IPS-15b (cell line): ENCODE measurements at regions not wholly inside any gene's neighbourhood (a gene's known extent, or its start where the extent isn't known, plus 50 kb on each side); places are given as distances from the start of the nearest gene placed in this dataset.

Source experiments
- H3K27me3 ChIP-seq: one replicate; pipeline ENCODE4 v1.6.1; 2013; ENCODE audit warnings: low read length; ENCODE audit not compliant: control insufficient read depth, insufficient read depth
- H3K36me3 ChIP-seq: one replicate; pipeline ENCODE4 v1.6.1; 2013; ENCODE audit warnings: low read length; ENCODE audit not compliant: control insufficient read depth, insufficient read depth
- H3K4me1 ChIP-seq: one replicate; pipeline ENCODE4 v1.6.1; 2013; ENCODE audit warnings: mild to moderate bottlenecking, low read length; ENCODE audit not compliant: control insufficient read depth, insufficient read depth
- H3K4me3 ChIP-seq: one replicate; pipeline ENCODE4 v1.5.1; 2013; ENCODE audit warnings: low read depth, low read length
- H3K9ac ChIP-seq: one replicate; pipeline ENCODE4 v1.6.1; 2013; ENCODE audit warnings: low read depth, mild to moderate bottlenecking, low read length
- H3K9me3 ChIP-seq: one replicate; pipeline ENCODE4 v1.6.1; 2013; ENCODE audit warnings: mild to moderate bottlenecking, low read length; ENCODE audit not compliant: control insufficient read depth, insufficient read depth

DNA sequence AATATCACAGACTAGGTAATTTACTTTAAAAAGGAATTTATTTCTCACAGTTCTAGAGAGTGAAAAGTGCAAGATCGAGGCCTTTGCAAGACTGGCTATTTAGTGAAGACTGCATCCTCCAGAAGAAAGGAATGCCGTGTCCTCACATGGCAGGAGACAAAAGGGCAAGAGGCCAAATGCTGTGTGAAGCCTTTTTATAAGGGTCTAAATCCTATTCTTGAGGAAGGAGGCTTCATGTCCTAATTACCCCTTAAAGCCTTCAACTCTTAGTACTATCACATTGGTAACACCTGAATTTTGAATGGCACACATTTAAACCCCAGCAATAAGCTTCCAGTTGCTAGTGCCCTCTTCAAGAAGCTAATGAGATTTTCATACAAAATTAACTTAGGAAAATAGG, 1882.3 kb upstream of the PIK3C3 start:
- Histone ChIP-seq H3K4me1 (no peaks in the 10 kb centered on the region), H3K9me3 (no peaks in the 10 kb centered on the region)

DNA sequence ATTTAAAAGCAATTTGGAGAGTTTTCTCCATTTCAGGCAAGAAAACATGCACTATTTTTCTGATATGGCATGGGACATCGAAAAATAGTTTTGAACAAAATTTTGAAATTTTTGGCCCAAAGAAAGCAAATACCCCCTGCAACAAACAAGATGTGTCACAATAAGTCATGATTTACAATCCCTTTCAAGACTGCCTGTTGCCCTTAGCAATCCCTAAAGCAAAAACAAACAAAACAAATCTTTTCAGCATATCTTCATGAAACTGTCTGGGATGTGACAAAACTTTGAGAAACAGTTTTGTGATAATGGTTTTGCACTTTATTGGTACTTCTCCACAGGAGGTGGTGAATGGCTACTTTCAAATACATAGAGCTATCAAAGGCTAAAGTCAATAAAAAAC, 1888.7 kb upstream of the PIK3C3 start:
- H3K4me1 ChIP-seq, result no peaks in the 10 kb centered on the region
- no peaks in the 10 kb centered on the region for H3K9me3 ChIP-seq
- no peak overlapping the region for H3K4me3 ChIP-seq
- no peaks in the 10 kb centered on the region for H3K27me3 ChIP-seq
- no peak overlapping the region for H3K9ac ChIP-seq
- no peaks in the 10 kb centered on the region for H3K36me3 ChIP-seq

More for the DNA sequence above, 1882.3 kb upstream of the PIK3C3 start:
- no peak overlapping the region for H3K4me3 ChIP-seq
- H3K27me3 ChIP-seq, result no peaks in the 10 kb centered on the region
- H3K9ac ChIP-seq, result no peak overlapping the region
- H3K36me3 ChIP-seq, result no peaks in the 10 kb centered on the region

DNA sequence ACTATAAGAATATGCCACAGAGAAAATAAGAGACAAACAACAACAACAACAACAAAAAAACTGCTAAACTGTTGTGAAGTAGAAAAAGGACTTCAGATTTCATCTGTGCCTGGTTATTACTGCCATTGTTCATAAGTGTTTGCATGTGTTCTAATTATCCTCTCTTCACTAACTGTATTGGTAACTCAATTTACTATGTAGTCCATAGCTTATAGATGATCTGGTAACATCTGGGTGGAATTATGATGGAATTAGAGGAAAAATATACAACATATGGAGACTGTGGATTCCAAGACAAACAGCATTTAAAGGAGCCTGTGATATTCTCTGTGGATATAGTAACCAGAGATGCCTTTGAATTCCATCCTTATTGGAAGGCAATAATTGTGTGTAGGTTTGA, 1891.5 kb upstream of the PIK3C3 start:
- no peaks in the 10 kb centered on the region for H3K9me3 ChIP-seq
- no peaks in the 10 kb centered on the region for H3K36me3 ChIP-seq
- no peak overlapping the region for H3K4me3 ChIP-seq
- H3K9ac ChIP-seq, result no peak overlapping the region
- H3K4me1 ChIP-seq, result no peaks in the 10 kb centered on the region
- H3K27me3 ChIP-seq, result no peaks in the 10 kb centered on the region

DNA sequence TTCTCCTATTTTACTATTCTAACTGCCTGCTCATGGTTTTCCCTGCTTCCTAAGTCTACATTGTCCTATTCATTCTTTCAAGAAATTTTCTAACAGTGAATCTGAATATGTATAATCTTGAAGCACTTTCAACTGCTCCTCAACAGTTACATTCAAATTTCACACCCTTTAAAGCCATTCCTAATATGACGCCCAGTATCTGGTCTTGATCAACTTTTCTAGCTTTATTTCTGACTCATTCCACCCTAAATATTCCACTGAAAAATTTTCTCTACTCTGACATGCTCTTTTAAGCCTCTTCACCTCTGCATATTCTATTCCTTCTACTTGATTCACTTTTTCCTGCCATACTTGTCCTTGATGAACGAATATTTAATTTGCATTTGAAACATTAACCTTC, 1893.9 kb upstream of the PIK3C3 start:
- Histone ChIP-seq H3K36me3 (no peaks in the 10 kb centered on the region), H3K27me3 (no peaks in the 10 kb centered on the region), H3K9me3 (no peaks in the 10 kb centered on the region), H3K9ac (no peak overlapping the region), H3K4me3 (no peak overlapping the region), H3K4me1 (no peaks in the 10 kb centered on the region)

DNA sequence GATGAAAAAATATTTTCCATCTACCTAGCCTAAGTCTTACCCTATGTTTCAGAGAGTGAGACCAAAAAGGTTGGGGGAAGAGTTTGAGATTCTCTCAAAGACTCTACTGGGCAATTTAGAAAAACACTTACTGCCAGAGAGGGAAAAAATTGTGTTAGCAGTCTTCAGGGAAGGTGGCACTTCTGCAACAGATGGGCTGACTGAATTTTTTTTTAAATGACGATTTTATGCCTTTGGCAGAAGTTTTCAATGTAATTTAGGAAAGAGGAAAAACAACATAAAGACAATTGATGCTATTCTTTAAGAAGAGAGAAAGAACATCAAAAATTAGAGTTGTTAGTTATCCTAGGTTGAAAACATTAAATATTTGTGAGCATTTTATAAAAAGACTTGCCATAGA, 1894.5 kb upstream of the PIK3C3 start:
- Histone ChIP-seq H3K27me3 (no peaks in the 10 kb centered on the region), H3K9me3 (no peaks in the 10 kb centered on the region), H3K4me1 (no peaks in the 10 kb centered on the region)

DNA sequence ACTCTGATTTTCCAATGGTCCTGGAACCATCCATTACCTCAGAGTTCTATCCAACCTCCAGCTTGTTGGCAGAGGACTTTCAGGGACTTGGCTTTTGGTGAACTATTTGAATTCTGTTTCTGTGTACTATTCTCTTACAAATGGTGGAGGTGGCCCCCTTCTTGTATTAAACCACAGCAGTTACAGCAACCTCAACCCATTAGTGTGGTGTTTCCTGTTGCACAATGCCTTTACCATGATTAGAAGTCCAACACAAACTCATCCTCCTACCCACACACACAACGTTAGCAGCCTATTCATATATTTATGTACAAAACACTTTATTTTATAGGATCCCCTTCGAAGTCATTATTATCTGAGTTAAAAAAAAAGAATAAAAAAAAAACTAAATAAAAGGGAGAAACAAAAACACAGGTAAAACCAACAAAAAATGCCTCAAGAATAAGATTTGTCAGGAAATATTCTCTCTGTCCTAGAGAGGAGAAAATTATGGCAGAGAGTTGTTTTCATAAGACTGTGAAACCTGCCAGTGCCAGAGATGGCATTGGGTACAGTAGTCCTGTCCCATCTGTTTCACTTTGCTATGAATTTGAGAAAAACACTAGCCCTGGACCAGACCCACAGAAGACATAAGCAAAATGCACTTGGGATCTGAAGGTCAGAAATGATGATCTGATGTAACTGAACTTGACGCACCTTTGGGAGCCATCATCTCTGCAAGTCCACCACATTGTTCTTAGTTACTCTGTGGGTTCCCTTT, 1896.0 kb upstream of the PIK3C3 start:
- H3K9me3 ChIP-seq, result no peaks in the 10 kb centered on the region
- H3K4me3 ChIP-seq, result no peak overlapping the region
- no peaks in the 10 kb centered on the region for H3K27me3 ChIP-seq
- no peak overlapping the region for H3K9ac ChIP-seq
- H3K36me3 ChIP-seq, result no peaks in the 10 kb centered on the region
- H3K4me1 ChIP-seq, result no peaks in the 10 kb centered on the region

More for the DNA sequence above, 1894.5 kb upstream of the PIK3C3 start:
- no peaks in the 10 kb centered on the region for H3K36me3 ChIP-seq
- H3K9ac ChIP-seq, result no peak overlapping the region
- H3K4me3 ChIP-seq, result no peak overlapping the region

DNA sequence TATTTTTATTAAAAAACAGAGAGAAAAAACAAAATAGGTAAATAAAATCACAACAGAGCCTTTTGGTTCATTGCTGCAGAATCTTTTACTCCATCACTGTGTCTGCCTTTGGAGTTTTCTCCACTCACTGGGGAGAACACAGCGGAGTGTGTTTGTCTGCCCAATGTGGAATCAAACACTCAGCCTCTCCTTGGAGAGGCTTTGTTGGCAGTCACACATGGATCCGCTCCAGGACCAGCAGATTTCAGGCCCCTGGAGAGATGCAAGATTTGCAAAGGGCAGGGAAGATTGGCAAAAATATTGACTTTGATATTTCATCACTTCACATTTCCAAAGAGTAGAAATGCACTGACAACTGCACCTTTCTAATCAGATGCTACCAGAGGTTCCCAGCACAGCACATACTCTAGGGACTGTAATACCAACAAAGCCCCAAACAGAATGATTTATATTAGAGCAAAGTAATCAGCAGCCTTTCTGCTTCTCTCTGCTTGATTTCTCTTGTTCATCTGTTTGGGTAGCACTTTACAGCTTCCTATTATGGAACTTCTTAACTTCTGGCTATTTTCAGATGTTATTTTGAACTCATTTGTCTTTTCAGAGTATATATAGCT, 1898.8 kb upstream of the PIK3C3 start:
- no peaks in the 10 kb centered on the region for H3K27me3 ChIP-seq
- H3K9ac ChIP-seq, result no peak overlapping the region
- H3K9me3 ChIP-seq, result no peaks in the 10 kb centered on the region
- no peak overlapping the region for H3K4me3 ChIP-seq
- no peaks in the 10 kb centered on the region for H3K4me1 ChIP-seq
- no peaks in the 10 kb centered on the region for H3K36me3 ChIP-seq

DNA sequence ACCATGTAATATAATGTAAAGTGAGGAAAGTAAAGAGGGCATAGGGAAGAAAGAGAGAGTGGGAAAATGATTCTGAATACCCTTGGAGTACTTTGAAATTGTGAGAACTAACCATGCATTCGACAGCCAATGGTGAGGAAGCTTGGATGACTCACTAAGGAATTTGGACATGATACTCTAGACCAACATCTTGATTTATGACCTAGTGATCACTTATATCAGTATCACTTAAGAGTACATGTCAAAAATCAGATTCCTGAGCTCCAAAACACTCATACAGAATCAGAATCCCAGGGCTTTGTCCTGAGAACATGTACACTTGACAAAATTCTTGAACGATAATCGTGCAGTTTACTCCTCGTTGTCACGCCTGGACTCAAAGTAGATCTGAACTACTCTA, 1899.8 kb upstream of the PIK3C3 start:
- H3K9me3 ChIP-seq, result no peaks in the 10 kb centered on the region
- H3K36me3 ChIP-seq, result no peaks in the 10 kb centered on the region
- H3K9ac ChIP-seq, result no peak overlapping the region
- H3K27me3 ChIP-seq, result no peaks in the 10 kb centered on the region
- no peaks in the 10 kb centered on the region for H3K4me1 ChIP-seq
- H3K4me3 ChIP-seq, result no peak overlapping the region

DNA sequence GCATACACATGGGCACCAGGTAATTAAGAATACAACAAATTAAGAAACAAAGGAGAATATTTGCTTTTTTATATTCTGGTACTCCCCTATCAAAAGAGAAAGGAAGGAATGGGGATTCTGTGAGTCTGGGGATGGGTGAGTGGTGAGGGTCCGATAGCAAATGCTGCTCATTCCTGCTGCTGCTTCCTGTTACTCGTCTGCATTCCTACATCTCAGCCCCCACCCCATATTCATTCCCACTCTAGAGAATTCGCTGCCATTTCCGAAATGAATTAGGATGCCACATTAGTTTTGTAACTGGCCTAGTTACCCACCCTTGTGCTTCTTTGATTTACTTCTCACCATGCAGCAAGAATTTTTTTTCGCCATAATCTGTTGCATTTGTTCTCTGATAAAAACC, 1905.3 kb upstream of the PIK3C3 start:
- no peaks in the 10 kb centered on the region for H3K36me3 ChIP-seq
- no peak overlapping the region for H3K9ac ChIP-seq
- H3K4me3 ChIP-seq, result no peak overlapping the region
- H3K9me3 ChIP-seq, result no peaks in the 10 kb centered on the region
- no peaks in the 10 kb centered on the region for H3K27me3 ChIP-seq
- H3K4me1 ChIP-seq, result no peaks in the 10 kb centered on the region

DNA sequence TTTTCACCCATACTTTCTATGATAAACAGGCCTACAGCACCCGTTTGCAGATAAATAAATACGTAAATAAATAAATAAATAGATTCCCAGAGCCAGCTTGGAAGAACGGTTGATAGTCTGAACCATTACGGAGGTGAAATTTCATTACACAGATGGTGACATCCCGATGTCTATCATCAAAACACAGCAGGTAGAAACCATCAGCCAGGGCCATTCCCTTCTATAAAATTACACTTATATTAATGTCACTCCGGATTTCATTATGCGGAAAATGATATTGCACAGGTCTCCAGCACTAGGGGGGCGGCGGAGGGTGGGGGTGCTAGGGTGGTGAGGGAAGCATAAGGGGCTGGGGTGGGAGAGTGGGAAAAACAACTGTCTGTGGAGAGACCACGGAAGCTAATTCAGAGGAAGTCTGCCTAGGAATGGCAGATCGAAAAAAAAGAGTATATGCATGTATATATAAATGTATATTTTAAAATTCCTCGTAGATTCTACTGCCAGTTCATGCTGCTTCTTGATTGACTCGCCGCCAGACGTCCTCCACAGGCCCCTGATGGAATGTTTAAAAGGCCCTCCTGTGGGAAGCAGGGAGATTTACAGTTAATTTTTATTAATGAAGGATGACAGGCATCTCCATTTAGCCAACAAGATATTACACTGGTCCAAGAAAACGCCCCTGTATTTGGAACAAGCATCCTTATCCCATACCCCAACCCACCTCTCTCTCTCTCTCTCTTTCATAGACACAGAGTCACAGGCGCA, 1906.0 kb upstream of the PIK3C3 start:
- H3K4me1 ChIP-seq, result no peaks in the 10 kb centered on the region
- H3K4me3 ChIP-seq, result no peak overlapping the region
- H3K36me3 ChIP-seq, result no peaks in the 10 kb centered on the region
- H3K9me3 ChIP-seq, result no peaks in the 10 kb centered on the region
- H3K27me3 ChIP-seq, result no peaks in the 10 kb centered on the region
- H3K9ac ChIP-seq, result no peak overlapping the region

DNA sequence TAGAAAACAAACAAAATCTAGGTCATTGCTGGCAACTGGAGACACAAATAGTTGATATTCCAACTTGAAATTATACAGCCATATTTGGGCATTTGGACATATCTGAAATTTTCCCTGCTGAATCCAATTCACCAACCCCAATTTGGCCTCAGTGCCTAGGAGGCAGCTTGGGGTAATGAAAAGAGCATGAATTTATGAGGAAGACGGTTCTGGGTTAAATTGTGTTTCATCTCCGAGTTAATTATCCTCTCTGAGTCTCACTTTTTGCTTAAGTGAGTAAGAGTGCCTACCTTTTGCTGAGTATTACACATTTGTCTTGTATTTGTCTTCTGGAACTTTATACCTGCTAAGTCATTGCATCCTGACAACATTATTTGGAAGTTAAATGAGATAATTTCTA, 1906.8 kb upstream of the PIK3C3 start:
- Histone ChIP-seq H3K9me3 (no peaks in the 10 kb centered on the region), H3K36me3 (no peaks in the 10 kb centered on the region), H3K4me3 (no peak overlapping the region), H3K9ac (no peak overlapping the region), H3K27me3 (no peaks in the 10 kb centered on the region), H3K4me1 (no peaks in the 10 kb centered on the region)

DNA sequence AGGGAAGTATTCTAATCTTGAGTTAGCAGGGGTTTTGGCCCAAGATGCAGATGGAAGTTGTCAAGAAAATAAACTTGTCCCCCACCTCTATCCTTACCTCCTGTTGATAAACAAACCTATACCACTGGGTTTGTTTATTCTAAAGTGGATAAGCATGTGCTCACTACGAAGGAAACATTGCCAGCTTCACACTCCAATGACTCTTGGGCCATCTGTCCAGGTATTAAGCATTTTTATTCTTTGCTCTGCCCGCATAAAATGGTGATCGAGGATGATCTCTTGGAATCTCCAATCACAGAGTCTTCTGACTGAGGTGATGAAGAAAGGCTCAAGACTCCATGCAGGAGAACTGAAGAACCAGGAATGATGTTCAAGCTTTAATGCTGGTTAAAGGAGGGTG, 1908.4 kb upstream of the PIK3C3 start:
- Histone ChIP-seq H3K9ac (no peak overlapping the region), H3K4me1 (peaks cover 4% of the 10 kb centered on the region), H3K9me3 (no peaks in the 10 kb centered on the region), H3K4me3 (no peak overlapping the region), H3K27me3 (no peaks in the 10 kb centered on the region), H3K36me3 (no peaks in the 10 kb centered on the region)
